ENCODE measurements at regions not wholly inside any gene's neighbourhood (a gene's known extent, or its start where the extent isn't known, plus 50 kb on each side); places are given as distances from the start of the nearest gene placed in this dataset.

GRCh38 chr1:4150262-4150661, 250.2 kb upstream of the C1orf174 start:
- no peak for DNase-seq

GRCh38 chr1:4152266-4152665, 252.2 kb upstream of the C1orf174 start:
- DNase-seq, result no peak

- DNase-seq, result no peak
Measured at GRCh38 chr1:4153571-4153970, 253.5 kb upstream of the C1orf174 start.

GRCh38 chr1:4156241-4156973, 256.3 kb upstream of the C1orf174 start:
- no peak for DNase-seq

- no peak for DNase-seq
Measured at GRCh38 chr1:4160181-4160580, 260.1 kb upstream of the C1orf174 start.

- DNase-seq, result no peak
Measured at GRCh38 chr1:4161366-4162006, 261.4 kb upstream of the C1orf174 start.

- DNase-seq, result no peak
Measured at GRCh38 chr1:4164965-4165364, 264.9 kb upstream of the C1orf174 start.

- DNase-seq, result no peak
Measured at GRCh38 chr1:4165686-4166300, 265.7 kb upstream of the C1orf174 start.

GRCh38 chr1:4166713-4167112, 266.6 kb upstream of the C1orf174 start:
- DNase-seq, result no peak

- no peak for DNase-seq
Measured at GRCh38 chr1:4169991-4170390, 269.9 kb upstream of the C1orf174 start.

GRCh38 chr1:4170548-4171340, 270.7 kb upstream of the C1orf174 start:
- no peak for DNase-seq

- no peak for DNase-seq
Measured at GRCh38 chr1:4171480-4172450, 271.7 kb upstream of the C1orf174 start.

GRCh38 chr1:4172644-4173599, 272.9 kb upstream of the C1orf174 start:
- DNase-seq, result no peak

GRCh38 chr1:4173731-4174130, 273.7 kb upstream of the C1orf174 start:
- no peak for DNase-seq

- DNase-seq, result no peak
Measured at GRCh38 chr1:4174291-4175200, 274.5 kb upstream of the C1orf174 start.

GRCh38 chr1:4175566-4176405, 275.7 kb upstream of the C1orf174 start:
- DNase-seq, result no peak

GRCh38 chr1:4176841-4177240, 276.8 kb upstream of the C1orf174 start:
- no peak for DNase-seq

GRCh38 chr1:4177425-4178150, 277.5 kb upstream of the C1orf174 start:
- DNase-seq, result no peak

Data from DMS53 (cell line).